B cell (primary cell): ENCODE measurements at regions not wholly inside any gene's neighbourhood (a gene's known extent, or its start where the extent isn't known, plus 50 kb on each side); places are given as distances from the start of the nearest gene placed in this dataset.

Experiments
- ATAC-seq: fragments of 200-7000 bp; cut with Tn5 transposase; one replicate; pipeline ENCODE4 v1.10.0; 2021; ENCODE audit warnings: low read depth, mild to moderate bottlenecking, moderate number of reproducible peaks, moderate library complexity
- CTCF ChIA-PET: fragments of 350-600 bp; sonication (Branson Sonifier 250); formaldehyde crosslinking; loops from one replicate; lab custom pipeline; 2021; ENCODE audit warnings: antibody characterized with exemption, inconsistent platforms; lab: Charles Lee
- POLR2A ChIA-PET: fragments of 350-600 bp; sonication (Branson Sonifier 250); formaldehyde crosslinking; loops from one replicate; lab custom pipeline; 2021; ENCODE audit warnings: antibody characterized with exemption; lab: Charles Lee
- DNase-seq: peaks from one replicate; pipeline ENCODE4 v3.0.0; 2013
- H2AFZ ChIP-seq: 2 replicates; pipeline ENCODE4 v1.6.1; 2012; ENCODE audit warnings: mild to moderate bottlenecking, low read depth, low read length; ENCODE audit not compliant: insufficient read depth, poor library complexity, severe bottlenecking
- H3K27ac ChIP-seq, 2 donors: 1 replicate in 1 of 2; 2 replicates in 1 of 2; pipeline ENCODE4 v1.5.1; 2012 to 2013; ENCODE audit warnings: low read length in 2 of 2, mild to moderate bottlenecking in 2 of 2, moderate library complexity in 1 of 2
- H3K27me3 ChIP-seq, 4 experiments: fragments of 200-600 bp in 1 of 4; sonication (generic) in 1 of 4; replicated peaks in 1 of 4; 1 replicate in 2 of 4; 2 replicates in 2 of 4; pipeline versions ENCODE4 v1.6.1 to v1.7.0; 2013 to 2016; ENCODE audit warnings: low read length in 3 of 4, mild to moderate bottlenecking in 2 of 4, mixed read lengths in 1 of 4, moderate library complexity in 1 of 4; ENCODE audit not compliant: insufficient read depth in 4 of 4, control insufficient read depth in 3 of 4; ENCODE audit errors: control extremely low read depth in 1 of 4
- H3K36me3 ChIP-seq, 2 experiments: replicated peaks in 1 of 2; 1 replicate in 1 of 2; 2 replicates in 1 of 2; pipeline versions ENCODE4 v1.6.1 to v1.7.1; 2013; ENCODE audit warnings: low read length in 1 of 2; ENCODE audit not compliant: insufficient read depth in 2 of 2, control insufficient read depth in 1 of 2; ENCODE audit errors: control extremely low read depth in 1 of 2, extremely low read depth in 1 of 2
- H3K4me1 ChIP-seq, 2 donors: fragments of 200-600 bp in 1 of 2; sonication (generic) in 1 of 2; 1 replicate in 1 of 2; 2 replicates in 1 of 2; pipeline versions ENCODE4 v1.5.1 to v1.6.1; 2013 to 2017; ENCODE audit warnings: low read length in 2 of 2; ENCODE audit not compliant: control insufficient read depth in 2 of 2, insufficient read depth in 2 of 2
- H3K4me2 ChIP-seq: replicated peaks from 2 replicates; pipeline ENCODE3; 2012; ENCODE audit warnings: mild to moderate bottlenecking, low read depth, low read length; ENCODE audit not compliant: poor library complexity, severe bottlenecking
- H3K4me3 ChIP-seq, 5 experiments: fragments of 200-600 bp in 1 of 5; sonication (generic) in 1 of 5; 1 replicate in 3 of 5; 2 replicates in 2 of 5; pipeline versions ENCODE4 v1.5.1 to v1.7.0; 2011 to 2016; ENCODE audit warnings: low read length in 4 of 5, mild to moderate bottlenecking in 4 of 5, low read depth in 2 of 5, control low read depth in 1 of 5, moderate library complexity in 1 of 5; ENCODE audit not compliant: insufficient read depth in 1 of 5; ENCODE audit errors: control extremely low read depth in 1 of 5, extremely low read depth in 1 of 5
- H3K79me2 ChIP-seq: fragments of 200-600 bp; sonication (generic); one replicate; pipeline ENCODE4 v1.6.0; 2016; ENCODE audit warnings: low read length; ENCODE audit not compliant: control insufficient read depth, insufficient read depth
- H3K9ac ChIP-seq: fragments of 200-600 bp; sonication (generic); 2 replicates; pipeline ENCODE4 v1.6.1; 2017; ENCODE audit warnings: mild to moderate bottlenecking, low read length, moderate library complexity
- H3K9me3 ChIP-seq, 3 donors: one replicate each; pipeline versions ENCODE4 v1.6.1 to v1.7.1; 2013; ENCODE audit warnings: low read length in 2 of 3; ENCODE audit not compliant: control insufficient read depth in 2 of 3, insufficient read depth in 1 of 3; ENCODE audit errors: control extremely low read depth in 1 of 3
- H4K20me1 ChIP-seq: 2 replicates; pipeline ENCODE4 v1.6.0; 2012; ENCODE audit warnings: mild to moderate bottlenecking, low read length; ENCODE audit not compliant: insufficient read depth, control insufficient read depth, poor library complexity, severe bottlenecking
- H3K27ac Mint-ChIP-seq: one replicate; pipeline ENCODE4 v1.8.0; 2021; ENCODE audit warnings: mixed read lengths
- H3K27me3 Mint-ChIP-seq: one replicate; pipeline ENCODE4 v1.8.0; 2021; ENCODE audit warnings: mixed read lengths
- H3K4me1 Mint-ChIP-seq: one replicate; pipeline ENCODE4 v1.8.0; 2021; ENCODE audit warnings: mixed read lengths
- H3K4me3 Mint-ChIP-seq: one replicate; pipeline ENCODE4 v1.8.0; 2021; ENCODE audit warnings: mixed read lengths
- H3K9me3 Mint-ChIP-seq: one replicate; pipeline ENCODE4 v1.8.0; 2022; ENCODE audit warnings: mixed read lengths; ENCODE audit not compliant: insufficient read depth
- EZH2 ChIP-seq: IDR thresholded peaks from 2 replicates; pipeline ENCODE4 v1.6.1; 2012; ENCODE audit warnings: borderline replicate concordance, low read depth, mild to moderate bottlenecking, moderate library complexity, low read length; ENCODE audit not compliant: insufficient read depth, poor library complexity, severe bottlenecking
- WGBS: methylation state at CpG from one replicate; pipeline ENCODE4 v1.1.5; 2013; ENCODE audit warnings: missing lambda C conversion rate; ENCODE audit not compliant: insufficient coverage; 5-methylcytosine and 5-hydroxymethylcytosine counted together
- intact Hi-C: fragments of 100-400 bp; cut with micrococcal nuclease; formaldehyde crosslinking; loops from one replicate; pipeline ENCODE4 v1.10.0; 2022
- TF ChIP-seq, protein P1 (sequence below): fragments of 200-600 bp; IDR thresholded peaks from one replicate; pipeline ENCODE4 v1.8.0; 2022; ENCODE audit warnings: antibody characterized with exemption, mild to moderate bottlenecking

DNA sequence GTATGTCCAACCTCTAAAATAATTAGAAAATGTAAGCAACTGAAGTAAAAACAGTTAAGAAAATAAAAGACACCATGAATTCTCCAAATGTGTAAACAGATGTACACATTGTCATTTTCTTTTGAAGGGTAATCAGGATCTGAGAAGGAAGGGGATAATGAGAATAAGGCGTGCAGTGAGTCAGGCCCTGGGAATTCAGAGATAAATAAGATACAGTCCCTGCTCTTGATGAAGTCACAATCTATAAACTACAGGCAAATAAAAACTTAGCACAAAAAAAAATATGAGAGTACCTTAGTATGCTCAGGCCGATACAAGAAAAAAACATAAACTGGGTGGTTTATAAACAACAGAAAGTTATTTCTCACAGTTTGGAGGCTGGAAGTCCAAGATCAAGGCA lies 315.3 kb downstream of the DNAH5 start:
- no peak for DNase-seq
- H3K4me3 ChIP-seq: no peak overlapping the region
- no peak overlapping the region for H3K9ac ChIP-seq
- H3K27me3 Mint-ChIP-seq: no peaks in the 10 kb centered on the region
- peaks cover 3% of the 10 kb centered on the region for H3K9me3 Mint-ChIP-seq
- no peak overlapping the region for H2AFZ ChIP-seq
- H3K9me3 ChIP-seq: peaks cover 0 to 3% (median 0%) of the 10 kb centered on the region in 3 donors
- CTCF ChIA-PET: no interaction called here
- H3K36me3 ChIP-seq: no peaks in the 10 kb centered on the region
- POLR2A ChIA-PET: no interaction called here
- H3K27ac Mint-ChIP-seq: no peak overlapping the region
- H3K79me2 ChIP-seq: no peaks in the 10 kb centered on the region
- no peak overlapping the region for H3K4me2 ChIP-seq
- no peak for TF ChIP-seq EZH2
- TF ChIP-seq, protein P1, sequence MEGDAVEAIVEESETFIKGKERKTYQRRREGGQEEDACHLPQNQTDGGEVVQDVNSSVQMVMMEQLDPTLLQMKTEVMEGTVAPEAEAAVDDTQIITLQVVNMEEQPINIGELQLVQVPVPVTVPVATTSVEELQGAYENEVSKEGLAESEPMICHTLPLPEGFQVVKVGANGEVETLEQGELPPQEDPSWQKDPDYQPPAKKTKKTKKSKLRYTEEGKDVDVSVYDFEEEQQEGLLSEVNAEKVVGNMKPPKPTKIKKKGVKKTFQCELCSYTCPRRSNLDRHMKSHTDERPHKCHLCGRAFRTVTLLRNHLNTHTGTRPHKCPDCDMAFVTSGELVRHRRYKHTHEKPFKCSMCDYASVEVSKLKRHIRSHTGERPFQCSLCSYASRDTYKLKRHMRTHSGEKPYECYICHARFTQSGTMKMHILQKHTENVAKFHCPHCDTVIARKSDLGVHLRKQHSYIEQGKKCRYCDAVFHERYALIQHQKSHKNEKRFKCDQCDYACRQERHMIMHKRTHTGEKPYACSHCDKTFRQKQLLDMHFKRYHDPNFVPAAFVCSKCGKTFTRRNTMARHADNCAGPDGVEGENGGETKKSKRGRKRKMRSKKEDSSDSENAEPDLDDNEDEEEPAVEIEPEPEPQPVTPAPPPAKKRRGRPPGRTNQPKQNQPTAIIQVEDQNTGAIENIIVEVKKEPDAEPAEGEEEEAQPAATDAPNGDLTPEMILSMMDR: no peak
- no peaks in the 10 kb centered on the region for H4K20me1 ChIP-seq
- intact Hi-C loops: no loop called here
- H3K4me1 Mint-ChIP-seq: no peaks in the 10 kb centered on the region
- no peak for ATAC-seq
- H3K4me3 Mint-ChIP-seq: no peak overlapping the region
- no peaks in the 10 kb centered on the region for H3K27me3 ChIP-seq
- WGBS: no CpG with 5 or more reads among the region's 2 CpGs
- no peaks in the 10 kb centered on the region for H3K4me1 ChIP-seq
- no peak overlapping the region for H3K27ac ChIP-seq

DNA sequence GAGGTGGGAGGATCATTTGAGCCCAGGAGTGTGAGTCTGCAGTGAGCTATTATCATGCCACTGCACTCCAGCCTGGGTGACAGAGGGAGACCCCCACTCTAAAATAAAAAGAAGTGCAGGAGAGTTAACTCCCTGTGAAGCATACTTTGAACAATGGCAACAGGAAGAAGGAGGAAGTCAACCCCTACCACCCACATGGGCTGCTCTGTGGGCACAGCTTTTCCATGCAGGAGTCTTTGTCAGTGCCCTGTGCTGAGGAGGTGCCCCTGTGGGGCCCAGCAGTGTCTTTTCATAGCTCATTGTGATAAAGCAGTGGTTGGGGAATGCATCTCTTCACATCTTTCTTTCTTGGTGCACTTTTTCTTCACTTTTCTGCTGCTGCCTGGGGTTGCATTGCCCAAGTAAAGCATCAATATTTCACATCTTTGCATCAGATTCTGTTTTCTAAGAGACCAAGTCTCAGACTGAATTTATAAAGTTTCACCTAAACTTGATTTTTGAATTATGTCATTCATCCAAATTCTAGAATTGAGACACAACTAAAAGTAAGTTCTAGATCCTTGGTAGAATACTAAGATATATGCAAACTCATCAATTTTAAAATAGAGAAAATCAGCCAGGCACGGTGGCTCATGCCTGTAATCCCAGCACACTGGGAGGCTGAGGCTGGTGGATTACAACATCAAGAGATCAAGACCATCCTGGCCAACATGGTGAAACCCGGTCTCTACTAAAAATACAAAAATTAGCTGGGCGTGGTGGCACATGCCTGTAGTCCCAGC lies 316.6 kb downstream of the DNAH5 start:
- DNase-seq: no peak

More for the DNA sequence above, 316.6 kb downstream of the DNAH5 start:
- CTCF ChIA-PET: no interaction called here
- Histone ChIP-seq H3K79me2 (no peaks in the 10 kb centered on the region), H3K27ac (no peak overlapping the region), H4K20me1 (no peaks in the 10 kb centered on the region), H3K36me3 (no peaks in the 10 kb centered on the region), H3K4me3 (no peak overlapping the region), H3K4me2 (no peak overlapping the region), H3K9ac (no peak overlapping the region), H3K9me3 (peaks cover 0 to 3% (median 0%) of the 10 kb centered on the region in 3 donors), H3K4me1 (no peaks in the 10 kb centered on the region), H2AFZ (no peak overlapping the region), H3K27me3 (no peaks in the 10 kb centered on the region)
- peaks cover 3% of the 10 kb centered on the region for H3K9me3 Mint-ChIP-seq
- H3K27ac Mint-ChIP-seq: no peak overlapping the region
- no peak for ATAC-seq
- no CpG with 5 or more reads among the region's 3 CpGs for WGBS
- POLR2A ChIA-PET: no interaction called here
- no peak for TF ChIP-seq EZH2
- TF ChIP-seq, protein P1: no peak
- H3K4me1 Mint-ChIP-seq: no peaks in the 10 kb centered on the region
- intact Hi-C loops: no loop called here
- H3K4me3 Mint-ChIP-seq: no peak overlapping the region
- H3K27me3 Mint-ChIP-seq: no peaks in the 10 kb centered on the region
